ENCODE measurements at regions not wholly inside any gene's neighbourhood (a gene's known extent, or its start where the extent isn't known, plus 50 kb on each side); places are given as distances from the start of the nearest gene placed in this dataset.
"Not testable (repeated sequence)": the region's sequence is repeated elsewhere in the genome, so short reads cannot be mapped to it uniquely, and the experiment has no call there.

GRCh38 chrY:8151561-8151960 is 1185.7 kb upstream of the TSPY4 start:
- DNase-seq (ENCODE audit: low spot score): no peak

- no peak for DNase-seq (ENCODE audit: low spot score)
Observed at GRCh38 chrY:8128578-8128977, 1208.7 kb upstream of the TSPY4 start.

- DNase-seq (ENCODE audit: low spot score): peak; percentile 80
Observed at GRCh38 chrY:8125907-8126571, 1211.2 kb upstream of the TSPY4 start.

GRCh38 chrY:8121825-8122224 is 1210.3 kb upstream of the AMELY start:
- peak; percentile 57 for DNase-seq (ENCODE audit: low spot score)

- DNase-seq (ENCODE audit: low spot score): no peak
Observed at GRCh38 chrY:8094429-8094828, 1182.9 kb upstream of the AMELY start.

- DNase-seq (ENCODE audit: low spot score): no peak
Observed at GRCh38 chrY:8092926-8093325, 1181.4 kb upstream of the AMELY start.

GRCh38 chrY:8085925-8086324 is 1174.4 kb upstream of the AMELY start:
- DNase-seq (ENCODE audit: low spot score): peak; percentile 18

GRCh38 chrY:8084192-8084591 is 1172.6 kb upstream of the AMELY start:
- no peak for DNase-seq (ENCODE audit: low spot score)

GRCh38 chrY:8081151-8081550 is 1169.6 kb upstream of the AMELY start:
- DNase-seq (ENCODE audit: low spot score): no peak

GRCh38 chrY:8065220-8065619 is 1153.7 kb upstream of the AMELY start:
- DNase-seq (ENCODE audit: low spot score): no peak

- no peak for DNase-seq (ENCODE audit: low spot score)
Observed at GRCh38 chrY:8064500-8064899, 1152.9 kb upstream of the AMELY start.

- no peak for DNase-seq (ENCODE audit: low spot score)
Observed at GRCh38 chrY:8063973-8064372, 1152.4 kb upstream of the AMELY start.

GRCh38 chrY:8058613-8059012 is 1147.1 kb upstream of the AMELY start:
- no peak for DNase-seq (ENCODE audit: low spot score)

- DNase-seq (ENCODE audit: low spot score): no peak
Observed at GRCh38 chrY:8051340-8051739, 1139.8 kb upstream of the AMELY start.

GRCh38 chrY:8041238-8041637 is 1129.7 kb upstream of the AMELY start:
- DNase-seq (ENCODE audit: low spot score): no peak

GRCh38 chrY:8036563-8036962 is 1125.0 kb upstream of the AMELY start:
- no peak for DNase-seq (ENCODE audit: low spot score)

- no peak for DNase-seq (ENCODE audit: low spot score)
Observed at GRCh38 chrY:8035653-8036052, 1124.1 kb upstream of the AMELY start.

GRCh38 chrY:8034673-8035072 is 1123.1 kb upstream of the AMELY start:
- DNase-seq (ENCODE audit: low spot score): no peak

- DNase-seq (ENCODE audit: low spot score): peak; percentile 65
Observed at GRCh38 chrY:8033200-8033599, 1121.6 kb upstream of the AMELY start.

- DNase-seq (ENCODE audit: low spot score): no peak
Observed at GRCh38 chrY:8020540-8020939, 1109.0 kb upstream of the AMELY start.

GRCh38 chrY:8011515-8011914 is 1100.0 kb upstream of the AMELY start:
- DNase-seq (ENCODE audit: low spot score): no peak

GRCh38 chrY:8004196-8004595 is 1092.6 kb upstream of the AMELY start:
- DNase-seq (ENCODE audit: low spot score): peak; percentile 67

GRCh38 chrY:7996726-7997125 is 1085.2 kb upstream of the AMELY start:
- DNase-seq (ENCODE audit: low spot score): no peak

GRCh38 chrY:7994781-7995180 is 1083.2 kb upstream of the AMELY start:
- not testable (repeated sequence) for DNase-seq (ENCODE audit: low spot score)

Data from A172 (cell line).